HL-60 (cell line): ENCODE measurements at regions not wholly inside any gene's neighbourhood (a gene's known extent, or its start where the extent isn't known, plus 50 kb on each side); places are given as distances from the start of the nearest gene placed in this dataset.
"Not testable (repeated sequence)": the region's sequence is repeated elsewhere in the genome, so short reads cannot be mapped to it uniquely, and the experiment has no call there.

Source experiments
- CTCF ChIP-seq: IDR thresholded peaks from one replicate; pipeline ENCODE4 v1.5.1; 2011; ENCODE audit warnings: low read length, control low read depth, inconsistent platforms; ENCODE audit not compliant: insufficient read depth
- GABPA ChIP-seq: IDR thresholded peaks from 2 replicates; pipeline ENCODE4 v1.6.1; 2012; ENCODE audit warnings: low read depth
- POLR2AphosphoS5 ChIP-seq: IDR thresholded peaks from 2 replicates; pipeline ENCODE4 v1.6.1; 2012; ENCODE audit warnings: low read depth
- REST ChIP-seq: IDR thresholded peaks from 2 replicates; pipeline ENCODE4 v1.6.1; 2012; ENCODE audit warnings: low read depth; ENCODE audit not compliant: insufficient replicate concordance
- SPI1 ChIP-seq: IDR thresholded peaks from 2 replicates; pipeline ENCODE4 v1.6.1; 2012; ENCODE audit warnings: low read depth, mild to moderate bottlenecking, borderline replicate concordance

- TF ChIP-seq CTCF, POLR2AphosphoS5, REST, SPI1, GABPA: not testable (repeated sequence)
Measured at GRCh38 chr16:29200135-29200601, 206.3 kb downstream of the NPIPB11 start.
